Suppressor macrophage treated with lipopolysaccharide for 4 hours (primary cell): ENCODE measurements at regions not wholly inside any gene's neighbourhood (a gene's known extent, or its start where the extent isn't known, plus 50 kb on each side); places are given as distances from the start of the nearest gene placed in this dataset.
"Not testable (repeated sequence)": the region's sequence is repeated elsewhere in the genome, so short reads cannot be mapped to it uniquely, and the experiment has no call there.

Experiments
- DNase-seq: peaks from one replicate; pipeline ENCODE4 v3.0.0-alpha.2; 2020

DNA sequence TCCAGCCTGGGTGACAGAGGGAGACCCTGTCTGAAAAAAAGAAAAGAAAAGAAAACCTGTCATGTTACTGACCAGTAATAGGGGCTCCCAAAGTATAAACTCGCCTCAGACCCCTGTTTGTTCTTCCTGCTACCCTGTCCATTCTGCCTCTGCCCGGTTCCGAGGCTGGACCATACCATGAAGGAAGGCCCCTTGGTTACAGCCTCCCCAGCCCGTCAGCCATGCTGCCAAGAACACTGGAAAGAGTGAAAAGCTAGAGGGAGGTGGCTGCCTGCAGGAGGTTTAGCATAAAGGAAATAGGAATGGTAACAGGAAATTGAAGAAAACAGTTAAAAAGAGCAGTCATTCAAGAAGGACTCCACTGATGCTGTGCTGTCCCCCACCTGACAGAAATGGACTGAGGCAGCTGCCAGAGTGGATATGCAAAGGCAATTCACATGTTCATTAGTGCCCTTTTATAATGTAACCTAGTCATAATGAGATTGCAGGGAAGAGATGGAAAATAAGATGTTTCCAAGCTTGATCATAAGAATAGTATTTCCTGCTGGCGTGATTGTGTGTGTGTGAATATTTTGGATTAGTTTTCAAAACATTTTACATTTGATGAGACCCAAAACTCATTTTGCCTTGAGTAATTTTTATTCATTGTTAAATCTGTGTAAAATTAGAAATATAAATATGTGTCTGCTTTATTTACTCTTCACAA lies 102.6 kb downstream of the GOSR1 start:
- no peak for DNase-seq

DNA sequence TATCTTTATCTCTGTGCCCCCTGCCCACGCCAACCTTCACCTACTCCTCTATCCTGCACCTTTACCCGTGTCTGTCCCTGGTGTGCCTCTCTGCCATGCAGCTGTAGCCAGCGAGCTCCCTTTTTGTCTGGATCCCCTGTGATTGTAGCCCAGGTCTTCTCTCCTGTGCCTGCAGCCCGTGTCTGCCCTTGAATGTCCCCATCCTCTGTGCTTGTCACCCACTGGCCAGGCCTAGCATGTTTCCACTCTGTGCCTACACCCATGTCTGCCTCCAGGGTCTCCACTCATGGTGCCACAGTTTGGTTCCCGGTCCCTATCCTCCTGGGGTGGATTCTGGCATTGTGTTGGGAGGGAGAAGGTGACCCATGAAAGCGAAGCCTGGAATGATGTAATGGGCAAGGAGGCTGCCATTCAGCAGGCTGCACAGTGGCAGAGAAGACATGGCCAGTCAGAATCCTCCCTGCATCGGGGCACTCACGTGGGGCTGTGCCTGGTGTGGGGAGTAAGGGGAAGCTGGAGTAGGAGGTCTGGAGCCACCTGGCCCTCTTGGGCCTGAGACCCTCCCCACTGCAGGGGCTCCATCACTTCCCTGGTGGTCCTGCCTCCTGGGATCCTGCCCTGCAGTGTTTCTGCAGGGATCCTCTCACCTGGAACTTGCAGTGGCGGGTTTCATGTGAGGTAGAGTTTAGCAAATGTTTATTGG lies 101.0 kb downstream of the GOSR1 start:
- not testable (repeated sequence) for DNase-seq
